ENCODE measurements at regions not wholly inside any gene's neighbourhood (a gene's known extent, or its start where the extent isn't known, plus 50 kb on each side); places are given as distances from the start of the nearest gene placed in this dataset.

- no peak for DNase-seq (ENCODE audit: low read depth in 2 of 3, low spot score in 2 of 3)
Observed at GRCh38 chr18:10368456-10369453, 85.7 kb upstream of the APCDD1 start.

- no peak for DNase-seq (ENCODE audit: low read depth in 2 of 3, low spot score in 2 of 3)
Observed at GRCh38 chr18:10370716-10371115, 83.7 kb upstream of the APCDD1 start.

- no peak for DNase-seq (ENCODE audit: low read depth in 2 of 3, low spot score in 2 of 3)
Observed at GRCh38 chr18:10371165-10371564, 83.3 kb upstream of the APCDD1 start.

- no peak for DNase-seq (ENCODE audit: low read depth in 2 of 3, low spot score in 2 of 3)
Observed at GRCh38 chr18:10374195-10374594, 80.2 kb upstream of the APCDD1 start.

- DNase-seq (ENCODE audit: low read depth in 2 of 3, low spot score in 2 of 3), result no peak
Observed at GRCh38 chr18:10374636-10375293, 79.7 kb upstream of the APCDD1 start.

GRCh38 chr18:10376731-10377130 lies 77.7 kb upstream of the APCDD1 start:
- no peak for DNase-seq (ENCODE audit: low read depth in 2 of 3, low spot score in 2 of 3)

GRCh38 chr18:10377956-10378355 lies 76.5 kb upstream of the APCDD1 start:
- DNase-seq (ENCODE audit: low read depth in 2 of 3, low spot score in 2 of 3), result no peak

- no peak for DNase-seq (ENCODE audit: low read depth in 2 of 3, low spot score in 2 of 3)
Observed at GRCh38 chr18:10378688-10379420, 75.6 kb upstream of the APCDD1 start.

GRCh38 chr18:10379522-10379921 lies 74.9 kb upstream of the APCDD1 start:
- DNase-seq (ENCODE audit: low read depth in 2 of 3, low spot score in 2 of 3), result no peak

- no peak for DNase-seq (ENCODE audit: low read depth in 2 of 3, low spot score in 2 of 3)
Observed at GRCh38 chr18:10381516-10381915, 72.9 kb upstream of the APCDD1 start.

- DNase-seq (ENCODE audit: low read depth in 2 of 3, low spot score in 2 of 3), result no peak
Observed at GRCh38 chr18:10381951-10382350, 72.5 kb upstream of the APCDD1 start.

- no peak for DNase-seq (ENCODE audit: low read depth in 2 of 3, low spot score in 2 of 3)
Observed at GRCh38 chr18:10386049-10386448, 68.4 kb upstream of the APCDD1 start.

- no peak for DNase-seq (ENCODE audit: low read depth in 2 of 3, low spot score in 2 of 3)
Observed at GRCh38 chr18:10386956-10387355, 67.5 kb upstream of the APCDD1 start.

- no peak for DNase-seq (ENCODE audit: low read depth in 2 of 3, low spot score in 2 of 3)
Observed at GRCh38 chr18:10387399-10387798, 67.0 kb upstream of the APCDD1 start.

- DNase-seq (ENCODE audit: low read depth in 2 of 3, low spot score in 2 of 3), result no peak
Observed at GRCh38 chr18:10388373-10388772, 66.1 kb upstream of the APCDD1 start.

GRCh38 chr18:10391506-10391905 lies 62.9 kb upstream of the APCDD1 start:
- DNase-seq (ENCODE audit: low read depth in 2 of 3, low spot score in 2 of 3), result no peak

- no peak for DNase-seq (ENCODE audit: low read depth in 2 of 3, low spot score in 2 of 3)
Observed at GRCh38 chr18:10397004-10397403, 57.4 kb upstream of the APCDD1 start.

GRCh38 chr18:10398571-10398970 lies 55.9 kb upstream of the APCDD1 start:
- DNase-seq (ENCODE audit: low read depth in 2 of 3, low spot score in 2 of 3), result no peak

GRCh38 chr18:10399465-10399864 lies 55.0 kb upstream of the APCDD1 start:
- no peak for DNase-seq (ENCODE audit: low read depth in 2 of 3, low spot score in 2 of 3)

GRCh38 chr18:10400534-10401307 lies 53.7 kb upstream of the APCDD1 start:
- no peak for DNase-seq (ENCODE audit: low read depth in 2 of 3, low spot score in 2 of 3)
